Epithelial cell of esophagus (primary cell): ENCODE measurements at regions not wholly inside any gene's neighbourhood (a gene's known extent, or its start where the extent isn't known, plus 50 kb on each side); places are given as distances from the start of the nearest gene placed in this dataset.
"Not testable (repeated sequence)": the region's sequence is repeated elsewhere in the genome, so short reads cannot be mapped to it uniquely, and the experiment has no call there.

Experiments
- DNase-seq: peaks from one replicate; pipeline ENCODE4 v3.0.0; 2010; ENCODE audit warnings: low read depth
- H3K4me3 ChIP-seq: 2 replicates; pipeline ENCODE4 v1.5.1; 2011; ENCODE audit warnings: mild to moderate bottlenecking, low read length, control low read depth
- CTCF ChIP-seq: IDR thresholded peaks from 2 replicates; pipeline ENCODE4 v1.5.1; 2011; ENCODE audit warnings: low read depth, mild to moderate bottlenecking, low read length, control low read depth, inconsistent platforms; ENCODE audit not compliant: insufficient read depth; ENCODE audit errors: missing control alignments

DNA sequence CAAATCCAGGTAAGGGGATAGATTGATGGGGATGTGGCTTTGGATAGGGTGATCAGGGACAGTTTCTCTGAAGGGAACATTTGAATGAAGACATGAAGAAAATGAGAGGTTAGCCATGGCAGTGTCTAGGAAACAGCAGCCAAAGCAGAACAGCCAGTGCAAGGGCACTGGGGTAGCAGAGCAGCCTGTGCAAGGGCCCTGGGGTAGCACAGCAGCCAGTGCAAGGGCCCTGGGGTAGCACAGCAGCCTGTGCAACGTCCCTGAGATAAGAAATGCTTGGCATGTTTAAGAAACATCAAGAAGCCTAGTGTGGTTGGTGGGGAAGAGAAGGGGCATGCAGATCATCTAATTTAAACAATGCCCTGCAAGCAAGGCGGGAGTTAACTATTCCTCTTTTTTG lies 128.5 kb downstream of the IRX5 start:
- no peak overlapping the region for H3K4me3 ChIP-seq
- TF ChIP-seq CTCF: no peak
- no peak for DNase-seq

- no peak for DNase-seq
- no peak overlapping the region for H3K4me3 ChIP-seq
- no peak for TF ChIP-seq CTCF
These were observed 130.5 kb downstream of the IRX5 start for GRCh38 chr16:55061126-55061525.

- DNase-seq: no peak
- no peak overlapping the region for H3K4me3 ChIP-seq
- TF ChIP-seq CTCF: no peak
These were observed 131.8 kb downstream of the IRX5 start for GRCh38 chr16:55062442-55062841.

- H3K4me3 ChIP-seq: no peak overlapping the region
- DNase-seq: no peak
- TF ChIP-seq CTCF: no peak
These were observed 142.3 kb downstream of the IRX5 start for GRCh38 chr16:55072976-55073375.

GRCh38 chr16:55073830-55074229 lies 143.2 kb downstream of the IRX5 start:
- H3K4me3 ChIP-seq: no peak overlapping the region
- TF ChIP-seq CTCF: no peak
- DNase-seq: no peak

DNA sequence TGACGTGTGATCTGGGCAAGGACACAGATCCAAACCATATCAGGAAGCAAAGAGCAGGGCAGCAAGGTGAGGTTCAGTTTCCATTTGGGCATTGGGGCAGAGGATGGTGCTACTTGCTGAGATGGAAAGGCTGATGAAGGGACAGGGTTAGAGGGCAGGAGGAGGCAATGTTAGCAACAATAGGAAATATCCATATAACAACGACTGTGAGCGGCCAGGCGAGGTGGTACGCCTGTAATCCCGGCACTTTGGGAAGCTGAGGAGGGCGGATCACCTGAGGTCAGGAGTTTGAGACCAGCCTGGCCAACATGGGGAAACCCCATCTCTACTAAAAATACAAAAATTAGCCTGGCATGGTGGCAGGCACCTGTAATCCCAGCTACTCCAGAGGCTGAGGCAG lies 144.5 kb downstream of the IRX5 start:
- not testable (repeated sequence) for DNase-seq, H3K4me3 ChIP-seq

DNA sequence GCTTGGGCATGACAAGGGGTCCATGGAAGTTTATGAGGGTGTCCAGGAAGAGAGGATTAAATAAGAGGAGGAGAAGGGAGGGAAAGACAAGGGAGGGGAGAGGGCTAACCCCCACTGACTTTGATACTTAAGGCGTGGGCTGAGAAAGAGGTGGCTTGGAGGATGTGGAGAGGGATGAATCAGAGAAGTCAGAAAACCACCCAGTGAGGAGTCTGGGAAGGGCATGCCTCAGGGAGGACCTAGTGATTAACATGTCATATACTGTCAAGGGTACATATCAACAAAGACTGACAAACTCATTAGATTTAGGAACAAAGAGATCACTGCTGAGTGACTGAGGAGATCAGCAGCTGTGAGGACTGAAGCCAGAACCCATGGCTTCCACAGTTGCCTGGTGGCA lies 145.4 kb downstream of the IRX5 start:
- peak; percentile 3 for DNase-seq
- TF ChIP-seq CTCF: no peak
- no peak overlapping the region for H3K4me3 ChIP-seq

DNA sequence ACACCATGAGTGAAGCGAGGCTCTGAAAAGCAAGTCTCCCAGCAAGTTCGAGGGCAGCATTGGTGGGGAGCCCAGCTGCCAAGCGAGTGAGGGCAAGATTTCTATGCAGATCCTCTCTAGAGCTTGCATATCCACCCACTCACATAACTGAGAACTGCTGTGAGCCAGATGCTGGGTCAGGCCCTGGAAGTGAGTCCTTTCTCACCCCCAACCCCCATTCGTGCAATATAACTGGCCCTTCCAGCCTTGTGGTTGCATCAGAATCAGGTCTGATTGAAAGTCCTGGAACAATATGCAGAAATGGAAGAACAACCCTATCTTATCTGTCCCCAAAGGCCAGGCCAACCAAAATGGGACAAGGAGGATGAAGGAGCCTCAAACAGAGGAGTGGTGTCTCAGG lies 146.6 kb downstream of the IRX5 start:
- H3K4me3 ChIP-seq: no peak overlapping the region
- DNase-seq: no peak
- no peak for TF ChIP-seq CTCF
